ENCODE measurements at regions not wholly inside any gene's neighbourhood (a gene's known extent, or its start where the extent isn't known, plus 50 kb on each side); places are given as distances from the start of the nearest gene placed in this dataset.

- peaks cover 5% of the 10 kb centered on the region for H3K9me3 Mint-ChIP-seq (ENCODE audit: unreplicated experiment)
- Histone ChIP-seq H3K27me3 (replicated peaks; ENCODE audit: control insufficient read depth, insufficient read depth, low read length) (no peaks in the 10 kb centered on the region), H3K9me3 (no peaks in the 10 kb centered on the region), H3K4me1 (no peaks in the 10 kb centered on the region), H3K4me3 (ENCODE audit: low read depth, low read length) (no peak overlapping the region), H3K36me3 (ENCODE audit: control insufficient read depth, insufficient read depth, low read length) (no peaks in the 10 kb centered on the region)
- no TSS peak for BruUV-seq (replicated peaks)
- H3K27ac Mint-ChIP-seq (ENCODE audit: unreplicated experiment), result no peak overlapping the region
- no peaks in the 10 kb centered on the region for H3K36me3 Mint-ChIP-seq (ENCODE audit: insufficient read depth, unreplicated experiment)
- peaks cover 12% of the 10 kb centered on the region for H3K27me3 Mint-ChIP-seq (ENCODE audit: insufficient read depth, unreplicated experiment)
- CTCF ChIA-PET, result no interaction called here
- no peak overlapping the region for H3K4me3 Mint-ChIP-seq (ENCODE audit: unreplicated experiment)
- TF ChIP-seq CTCF (IDR thresholded peaks at IDR 0.05; ENCODE audit: insufficient read depth in 1 of 2, low read depth in 1 of 2, low read length in 1 of 2, severe bottlenecking in 1 of 2, unreplicated experiment in 1 of 2), result no peak
- POLR2A ChIA-PET, result no interaction called here
- DNase-seq, result no peak
- intact Hi-C loops (cut with micrococcal nuclease; ENCODE audit: unreplicated experiment), result no loop called here
- H3K4me1 Mint-ChIP-seq (ENCODE audit: low read depth, unreplicated experiment), result no peaks in the 10 kb centered on the region
These were observed 748.7 kb downstream of the QKI start for GRCh38 chr6:164163239-164163638.

GRCh38 chr6:164159061-164159460, 744.5 kb downstream of the QKI start:
- Histone ChIP-seq H3K36me3 (ENCODE audit: control insufficient read depth, insufficient read depth, low read length) (no peaks in the 10 kb centered on the region), H3K9me3 (no peaks in the 10 kb centered on the region), H3K4me3 (ENCODE audit: low read depth, low read length) (no peak overlapping the region), H3K4me1 (no peaks in the 10 kb centered on the region), H3K27me3 (replicated peaks; ENCODE audit: control insufficient read depth, insufficient read depth, low read length) (no peaks in the 10 kb centered on the region)
- no peak overlapping the region for H3K27ac Mint-ChIP-seq (ENCODE audit: unreplicated experiment)
- intact Hi-C loops (cut with micrococcal nuclease; ENCODE audit: unreplicated experiment), result no loop called here
- no TSS peak for BruUV-seq (replicated peaks)
- no peak for DNase-seq
- ChIA-PET POLR2A (no interaction called here), CTCF (no interaction called here)
- H3K9me3 Mint-ChIP-seq (ENCODE audit: unreplicated experiment), result peaks cover 29% of the 10 kb centered on the region
- no peaks in the 10 kb centered on the region for H3K36me3 Mint-ChIP-seq (ENCODE audit: insufficient read depth, unreplicated experiment)
- H3K27me3 Mint-ChIP-seq (ENCODE audit: insufficient read depth, unreplicated experiment), result peaks cover 14% of the 10 kb centered on the region
- H3K4me3 Mint-ChIP-seq (ENCODE audit: unreplicated experiment), result no peak overlapping the region
- H3K4me1 Mint-ChIP-seq (ENCODE audit: low read depth, unreplicated experiment), result no peaks in the 10 kb centered on the region
- no peak for TF ChIP-seq CTCF (IDR thresholded peaks at IDR 0.05; ENCODE audit: insufficient read depth in 1 of 2, low read depth in 1 of 2, low read length in 1 of 2, severe bottlenecking in 1 of 2, unreplicated experiment in 1 of 2)

GRCh38 chr6:164154588-164154987, 740.1 kb downstream of the QKI start:
- no peaks in the 10 kb centered on the region for H3K36me3 ChIP-seq (ENCODE audit: control insufficient read depth, insufficient read depth, low read length)
- Mint-ChIP-seq H3K27ac (ENCODE audit: unreplicated experiment) (no peak overlapping the region), H3K36me3 (ENCODE audit: insufficient read depth, unreplicated experiment) (no peaks in the 10 kb centered on the region), H3K4me3 (ENCODE audit: unreplicated experiment) (no peak overlapping the region), H3K27me3 (ENCODE audit: insufficient read depth, unreplicated experiment) (peaks cover 13% of the 10 kb centered on the region), H3K9me3 (ENCODE audit: unreplicated experiment) (peaks cover 29% of the 10 kb centered on the region), H3K4me1 (ENCODE audit: low read depth, unreplicated experiment) (no peaks in the 10 kb centered on the region)
- H3K27me3 ChIP-seq (replicated peaks; ENCODE audit: control insufficient read depth, insufficient read depth, low read length), result no peaks in the 10 kb centered on the region
- ChIA-PET POLR2A (no interaction called here), CTCF (no interaction called here)
- TF ChIP-seq CTCF (IDR thresholded peaks at IDR 0.05; ENCODE audit: insufficient read depth in 1 of 2, low read depth in 1 of 2, low read length in 1 of 2, severe bottlenecking in 1 of 2, unreplicated experiment in 1 of 2), result no peak
- no TSS peak for BruUV-seq (replicated peaks)
- H3K9me3 ChIP-seq, result no peaks in the 10 kb centered on the region
- H3K4me3 ChIP-seq (ENCODE audit: low read depth, low read length), result no peak overlapping the region
- DNase-seq, result no peak
- H3K4me1 ChIP-seq, result no peaks in the 10 kb centered on the region
- intact Hi-C loops (cut with micrococcal nuclease; ENCODE audit: unreplicated experiment), result no loop called here

All from Caco-2 (cell line).